RPMI8226 (cell line): ENCODE measurements at regions not wholly inside any gene's neighbourhood (a gene's known extent, or its start where the extent isn't known, plus 50 kb on each side); places are given as distances from the start of the nearest gene placed in this dataset.

Experiments
- DNase-seq: peaks from one replicate; pipeline ENCODE4 v3.0.0-alpha.2; 2015

DNA sequence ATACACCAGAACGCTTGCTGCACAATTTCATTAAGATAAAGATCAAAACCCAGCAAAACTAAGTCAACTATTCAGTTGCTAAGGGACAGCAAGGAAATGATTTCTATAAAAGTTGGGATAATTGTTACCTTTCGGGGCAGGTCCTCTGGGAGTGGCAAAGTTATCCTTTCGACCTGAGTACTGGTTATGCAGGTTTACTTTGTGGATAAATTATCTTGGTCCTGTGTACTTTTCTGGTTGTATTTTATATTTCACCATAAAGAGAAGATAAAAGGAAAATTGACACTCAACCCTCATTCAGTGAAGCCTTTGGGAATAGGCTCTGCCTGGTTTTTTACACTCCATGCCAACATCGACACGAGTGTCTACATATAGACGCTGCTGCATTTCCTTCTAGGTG is 146.5 kb downstream of the SYK start:
- DNase-seq: no peak

DNA sequence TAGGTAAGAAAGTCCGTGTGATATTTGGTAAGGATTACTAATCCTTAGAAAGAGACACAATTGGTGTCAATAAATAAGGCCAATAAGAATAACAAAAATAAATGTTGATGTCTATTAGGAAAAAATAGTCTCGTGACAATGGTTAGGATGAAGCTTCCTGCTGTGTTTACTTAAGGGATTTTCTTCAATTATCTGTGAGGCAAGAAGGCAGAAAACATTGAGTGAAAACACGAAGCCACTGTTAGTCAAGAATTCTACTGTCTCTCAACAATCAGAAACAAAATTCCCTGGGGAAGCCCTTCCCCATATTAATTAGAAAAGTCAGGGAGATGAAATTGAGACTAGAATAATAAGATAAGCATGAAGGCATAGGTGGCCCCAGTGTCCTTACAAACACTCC is 149.0 kb downstream of the SYK start:
- DNase-seq: no peak

DNA sequence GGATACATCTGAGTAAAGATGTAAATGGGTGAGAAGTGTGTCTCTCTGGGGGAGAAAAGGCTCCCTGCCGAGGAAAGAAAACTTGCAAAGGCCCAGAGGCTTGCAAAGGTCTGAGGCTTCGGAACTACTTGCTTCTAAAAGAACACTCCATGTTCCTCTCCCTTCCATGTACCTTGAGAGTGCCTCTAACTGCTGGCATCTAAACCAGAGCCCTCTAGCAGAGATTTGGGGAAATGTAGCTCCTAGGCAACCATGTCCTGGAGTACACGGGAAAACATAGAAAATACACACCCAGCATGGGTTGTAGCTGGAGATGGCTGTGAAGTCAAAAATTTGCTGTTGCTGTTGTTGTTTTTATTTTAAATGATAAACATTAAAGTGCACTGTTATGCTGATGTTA is 151.6 kb downstream of the SYK start:
- DNase-seq: no peak

DNA sequence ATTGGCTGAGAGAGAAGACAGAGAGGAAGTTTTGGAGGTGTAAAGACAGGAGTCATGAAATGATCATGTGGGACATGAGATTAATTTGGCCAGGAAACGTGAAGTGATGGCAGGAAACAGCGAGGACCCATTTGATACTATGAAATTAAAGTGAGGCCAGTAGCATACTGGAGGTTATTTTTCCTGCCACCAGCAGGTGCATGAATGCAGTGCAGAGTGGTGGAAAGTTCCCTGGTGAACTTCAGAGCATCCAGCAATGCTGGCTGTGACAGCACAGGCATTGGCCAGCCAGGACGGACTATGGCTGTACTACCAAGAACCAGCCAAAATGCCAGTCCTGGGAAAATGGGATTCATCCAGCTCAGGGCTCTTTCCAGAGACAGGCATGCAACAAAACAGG is 152.2 kb downstream of the SYK start:
- DNase-seq: no peak

DNA sequence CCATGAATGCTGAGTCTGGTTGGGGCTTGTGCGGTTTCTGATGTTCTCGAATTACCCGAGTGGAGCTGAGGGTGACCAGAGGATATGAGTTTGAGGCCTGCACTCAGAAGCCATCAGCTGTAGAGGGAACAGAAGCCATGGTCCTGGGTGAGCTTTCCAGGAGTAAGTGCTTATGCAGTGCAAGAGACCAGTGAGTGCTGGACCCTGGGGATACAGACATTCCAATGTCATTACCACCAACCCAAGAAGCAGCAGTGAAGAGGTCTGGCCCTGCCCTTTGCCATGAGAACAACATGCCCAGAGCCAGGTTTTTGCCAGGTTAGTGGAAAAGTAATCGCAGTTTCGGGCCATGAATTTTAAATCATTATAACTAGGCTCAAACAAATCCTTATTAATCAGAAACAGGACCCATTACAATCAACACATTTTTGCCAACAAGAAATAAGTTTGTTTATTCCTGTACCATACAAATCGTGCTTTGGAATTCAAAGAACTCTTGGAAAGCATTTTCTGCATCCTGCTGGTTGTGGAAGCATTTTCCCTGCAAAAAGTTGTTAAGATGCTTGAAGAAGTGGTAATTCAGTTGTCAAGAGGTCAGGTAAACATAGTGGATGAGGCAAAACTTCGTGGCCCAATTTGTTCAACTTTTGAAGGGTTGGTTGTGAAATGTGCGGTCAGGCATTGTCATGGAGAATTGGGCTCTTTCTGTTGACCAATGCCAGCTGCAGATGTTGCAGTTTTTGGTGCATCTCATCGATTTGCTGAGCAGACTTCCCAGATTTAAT is 154.6 kb downstream of the SYK start:
- DNase-seq: no peak

DNA sequence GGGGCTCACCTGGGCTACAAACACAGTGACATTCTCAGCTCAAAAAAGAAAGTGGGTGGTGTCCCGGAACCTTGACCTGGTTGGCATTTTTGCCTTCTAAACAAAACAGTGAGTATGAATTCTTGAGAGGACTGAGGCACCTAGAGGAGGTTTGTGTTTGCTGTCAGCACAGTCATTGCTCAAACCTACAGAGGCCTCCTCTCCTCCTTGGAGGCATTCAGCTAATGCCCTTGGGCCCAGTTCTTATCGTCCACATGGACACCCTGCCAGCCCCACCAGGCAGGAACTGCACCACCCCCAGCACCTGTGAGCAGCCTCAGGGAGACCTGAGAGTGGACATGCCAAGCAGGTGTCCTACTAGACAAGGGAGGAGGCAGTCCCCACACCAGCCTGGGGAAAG is 156.7 kb downstream of the SYK start:
- DNase-seq: peak; percentile 67

GRCh38 chr9:90960941-90961340 is 159.3 kb downstream of the SYK start:
- DNase-seq: no peak

GRCh38 chr9:90961375-90961774 is 159.8 kb downstream of the SYK start:
- DNase-seq: peak; percentile 63

GRCh38 chr9:90964101-90965020 is 162.7 kb downstream of the SYK start:
- DNase-seq: no peak

DNA sequence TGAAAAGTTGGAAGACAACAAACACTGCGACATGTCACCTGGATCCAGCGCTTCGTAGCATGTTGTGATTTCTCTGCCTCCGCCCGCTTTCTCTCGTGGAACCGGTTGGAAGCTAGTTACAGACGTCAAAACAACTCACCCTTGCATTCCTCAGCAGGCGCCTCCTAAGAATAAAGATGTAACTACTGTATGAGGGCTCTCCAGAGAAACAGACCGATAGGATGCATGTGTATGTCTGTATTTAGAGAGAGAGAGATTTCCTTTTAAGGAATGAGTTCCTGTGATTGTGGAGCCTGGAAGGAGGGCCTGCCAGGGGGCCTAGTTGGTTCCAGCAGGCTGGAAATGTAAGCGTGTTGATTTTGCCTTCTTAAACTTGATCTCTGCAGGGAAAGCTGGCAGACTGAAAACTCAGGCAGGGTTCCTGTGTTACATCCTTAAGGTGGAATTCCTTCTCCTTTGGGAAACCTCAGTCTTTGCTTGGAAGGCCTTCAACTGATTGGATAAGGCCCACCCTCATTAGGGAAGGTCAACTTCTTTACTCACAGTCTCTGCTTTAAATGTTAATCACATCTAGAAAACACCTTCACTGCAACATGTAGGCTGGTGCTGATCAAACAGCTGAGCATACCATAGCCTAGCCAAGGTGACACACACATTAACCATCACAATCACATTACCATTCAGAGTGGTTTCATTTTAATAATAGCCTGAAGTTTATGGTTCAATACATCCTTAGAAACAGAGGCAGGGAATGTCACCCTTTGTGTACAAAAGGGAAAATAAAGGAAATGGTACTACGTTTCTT is 163.8 kb downstream of the SYK start:
- no peak for DNase-seq

GRCh38 chr9:90966031-90966290 is 164.3 kb downstream of the SYK start:
- DNase-seq: no peak

DNA sequence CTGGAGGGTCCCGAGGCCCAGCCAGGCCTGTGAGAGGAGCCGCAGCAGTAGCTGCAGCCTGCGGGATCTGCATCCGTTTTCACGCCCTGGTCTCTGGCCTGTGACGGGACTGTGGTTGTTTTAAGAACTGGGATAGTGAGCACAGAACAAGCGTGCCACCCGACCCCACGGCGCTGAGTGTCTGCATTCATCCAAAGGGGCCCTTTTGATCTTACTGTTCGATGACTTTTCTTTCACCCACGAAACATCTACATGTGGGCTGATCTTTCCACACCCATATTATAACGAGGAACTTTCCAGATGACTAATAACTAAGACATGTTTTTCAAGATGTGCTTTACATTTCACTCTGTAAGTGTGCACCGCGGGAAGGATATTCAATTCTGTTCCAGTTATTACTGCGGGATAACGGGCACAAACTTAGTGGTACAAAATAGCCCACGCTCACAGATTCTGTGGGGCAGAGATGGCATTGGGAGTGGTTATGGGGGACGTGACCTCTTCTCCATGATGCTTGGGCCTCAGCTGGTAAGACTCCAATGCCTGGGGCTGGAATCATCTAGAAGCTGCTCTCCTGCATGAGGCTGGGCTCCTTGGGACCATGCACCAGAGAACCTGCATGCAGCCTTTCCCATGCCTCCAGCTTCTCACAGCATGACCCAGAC is 165.0 kb downstream of the SYK start:
- DNase-seq: no peak

DNA sequence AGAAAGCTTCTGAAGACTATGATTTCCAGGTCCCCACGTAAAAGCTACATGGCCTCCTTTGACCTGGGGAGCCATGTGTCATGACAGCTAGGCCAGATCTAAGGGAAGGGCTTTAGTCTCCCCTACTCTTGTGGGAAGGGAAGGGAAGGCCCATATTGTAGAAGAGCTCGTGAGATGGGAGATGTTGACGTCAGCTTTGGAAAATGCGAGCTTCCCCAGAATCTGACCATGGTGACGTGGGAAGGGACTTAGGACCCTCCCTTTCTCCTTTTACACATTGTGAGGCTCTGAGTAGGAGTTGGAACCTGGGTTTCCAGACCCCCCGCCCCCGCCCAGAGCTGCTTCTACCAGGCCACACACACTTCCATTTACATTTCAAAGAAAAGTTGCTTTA is 165.5 kb downstream of the SYK start:
- no peak for DNase-seq

GRCh38 chr9:90969021-90969675 is 167.5 kb downstream of the SYK start:
- DNase-seq: no peak

DNA sequence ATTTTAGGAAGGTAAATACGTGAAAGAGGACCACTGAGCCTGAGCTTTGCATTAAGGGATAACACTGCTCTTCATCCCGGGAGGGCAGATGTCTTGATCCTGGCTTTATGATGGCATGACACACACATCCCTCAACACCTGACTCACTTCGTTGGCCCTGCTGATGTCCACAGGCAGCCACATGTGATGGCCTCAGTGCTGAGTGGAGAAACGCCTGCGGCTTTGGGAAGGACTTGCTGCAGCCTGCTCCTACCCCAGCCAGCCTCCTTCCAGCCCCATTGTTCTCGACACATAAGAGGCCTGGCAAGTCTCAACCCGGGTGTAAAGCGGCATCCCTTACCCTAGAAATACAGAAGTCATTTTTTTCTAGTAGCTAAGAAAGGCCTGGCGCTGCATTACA is 169.0 kb downstream of the SYK start:
- DNase-seq: no peak

DNA sequence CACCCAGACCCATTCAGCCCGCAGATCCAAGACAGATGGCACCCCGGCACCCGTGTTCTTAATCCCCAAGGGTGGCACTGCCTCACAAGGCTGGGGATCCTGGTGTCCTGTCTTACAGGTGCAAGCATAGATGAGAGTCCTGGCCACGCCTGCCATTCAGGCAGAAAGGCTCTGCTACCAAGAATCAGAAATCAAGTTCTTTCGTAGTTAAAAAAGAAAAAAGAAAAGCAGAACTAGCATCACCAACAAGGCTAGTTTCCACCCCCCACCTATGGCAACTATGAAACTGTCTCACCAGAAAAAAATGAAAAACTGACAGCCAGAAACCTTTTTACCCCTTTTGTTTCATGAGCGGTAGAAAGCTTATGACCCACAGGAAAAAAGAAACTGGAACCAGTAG is 170.4 kb downstream of the SYK start:
- DNase-seq: peak; percentile 77

- DNase-seq: no peak
Measured at GRCh38 chr9:90974016-90974415, 172.4 kb downstream of the SYK start.

DNA sequence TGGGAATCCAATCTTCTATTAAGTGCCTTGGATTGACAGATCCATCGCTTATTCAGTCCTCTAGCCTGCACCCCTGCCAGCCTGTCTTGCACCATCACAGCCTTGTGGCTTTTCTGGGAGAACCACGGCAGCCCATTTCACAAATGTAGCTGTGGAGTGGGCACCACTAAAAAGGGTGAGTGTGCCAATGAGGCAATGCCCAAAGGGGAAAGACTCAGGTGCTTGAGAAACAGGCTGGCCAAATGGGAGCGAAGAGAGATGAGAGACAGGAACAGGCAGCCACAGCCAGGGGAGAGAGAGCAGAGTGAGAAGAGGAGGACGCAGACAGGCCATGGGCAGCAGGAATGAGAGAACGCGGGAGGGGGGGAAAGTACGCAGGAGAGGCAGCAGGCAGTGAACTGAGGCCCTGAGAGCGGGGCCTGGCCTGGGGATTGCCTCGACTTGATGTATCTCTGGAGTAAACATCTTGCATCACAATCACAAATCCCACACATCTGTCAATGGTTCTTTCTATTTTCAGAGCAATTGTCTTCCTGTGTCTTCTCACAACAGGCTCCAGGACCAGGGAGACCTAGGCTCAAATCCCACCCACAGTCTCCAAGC is 173.1 kb downstream of the SYK start:
- no peak for DNase-seq

- DNase-seq: no peak
Measured at GRCh38 chr9:90975781-90976538, 174.3 kb downstream of the SYK start.

DNA sequence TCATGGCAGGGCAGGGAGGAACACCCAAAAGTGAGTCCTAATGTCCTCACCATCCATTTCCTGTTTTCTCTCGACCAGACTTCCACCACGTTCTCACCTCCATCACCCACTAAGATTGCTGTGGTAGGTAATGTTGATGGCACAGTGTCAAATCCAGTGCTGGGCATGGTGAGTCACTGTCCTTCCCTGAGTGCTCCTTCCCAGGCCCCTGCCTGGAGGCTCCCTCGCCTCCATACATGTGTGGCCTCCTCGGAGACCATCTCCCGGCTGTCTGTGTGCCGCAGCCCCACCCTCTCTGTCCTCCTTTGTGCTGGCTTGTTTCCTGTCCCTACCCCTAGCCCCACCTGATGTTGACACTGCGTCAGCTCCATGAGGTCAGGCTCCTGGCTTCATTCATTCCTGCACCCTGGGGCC is 177.5 kb downstream of the SYK start:
- DNase-seq: no peak

DNA sequence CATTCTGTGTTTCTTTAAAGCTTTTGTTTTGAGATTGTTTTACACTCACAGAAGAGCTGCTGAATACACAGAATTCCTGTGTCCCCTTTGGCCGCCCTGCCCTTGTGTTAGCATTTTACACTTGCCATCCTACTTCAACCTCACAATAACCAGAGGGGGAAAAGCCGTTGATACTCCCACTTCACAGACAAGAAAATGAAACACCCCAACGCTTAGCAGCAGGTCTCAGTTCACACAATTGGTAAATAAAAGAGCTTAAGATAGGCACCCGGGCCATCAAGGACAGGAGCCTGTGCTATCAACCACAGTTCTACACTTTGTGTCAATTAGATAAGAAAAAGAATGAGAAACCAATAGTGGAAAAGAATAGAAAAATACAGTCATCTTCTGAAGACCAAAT is 178.0 kb downstream of the SYK start:
- no peak for DNase-seq
